NCI-H1048 (cell line): ENCODE measurements at regions not wholly inside any gene's neighbourhood (a gene's known extent, or its start where the extent isn't known, plus 50 kb on each side); places are given as distances from the start of the nearest gene placed in this dataset.

Experiments
- DNase-seq: peaks from one replicate; lab custom pipeline; 2025; lab: John Stamatoyannopoulos, UW

- DNase-seq: no peak
These were observed 945.9 kb upstream of the CITED2 start for GRCh38 chr6:140320081-140321080.

- DNase-seq: no peak
These were observed 944.8 kb upstream of the CITED2 start for GRCh38 chr6:140319209-140319608.

GRCh38 chr6:140318408-140318807, 944.0 kb upstream of the CITED2 start:
- DNase-seq: no peak

GRCh38 chr6:140317950-140318349, 943.5 kb upstream of the CITED2 start:
- no peak for DNase-seq

- no peak for DNase-seq
These were observed 942.5 kb upstream of the CITED2 start for GRCh38 chr6:140316966-140317365.

GRCh38 chr6:140314682-140315081, 940.2 kb upstream of the CITED2 start:
- no peak for DNase-seq

GRCh38 chr6:140311146-140311545, 936.7 kb upstream of the CITED2 start:
- no peak for DNase-seq

GRCh38 chr6:140303218-140303949, 928.9 kb upstream of the CITED2 start:
- DNase-seq: no peak

GRCh38 chr6:140300331-140300730, 925.9 kb upstream of the CITED2 start:
- no peak for DNase-seq

- no peak for DNase-seq
These were observed 914.7 kb upstream of the CITED2 start for GRCh38 chr6:140289186-140289585.

GRCh38 chr6:140285998-140286690, 911.7 kb upstream of the CITED2 start:
- no peak for DNase-seq

GRCh38 chr6:140285471-140285870, 911.0 kb upstream of the CITED2 start:
- no peak for DNase-seq

- no peak for DNase-seq
These were observed 910.4 kb upstream of the CITED2 start for GRCh38 chr6:140284871-140285270.

- no peak for DNase-seq
These were observed 908.7 kb upstream of the CITED2 start for GRCh38 chr6:140283197-140283596.

GRCh38 chr6:140281767-140282166, 907.3 kb upstream of the CITED2 start:
- no peak for DNase-seq

GRCh38 chr6:140281236-140281635, 906.8 kb upstream of the CITED2 start:
- no peak for DNase-seq

- DNase-seq: no peak
These were observed 902.3 kb upstream of the CITED2 start for GRCh38 chr6:140276719-140277118.

- no peak for DNase-seq
These were observed 901.7 kb upstream of the CITED2 start for GRCh38 chr6:140276133-140276532.

GRCh38 chr6:140275725-140276124, 901.3 kb upstream of the CITED2 start:
- DNase-seq: no peak

- DNase-seq: no peak
These were observed 900.1 kb upstream of the CITED2 start for GRCh38 chr6:140274548-140274947.

- no peak for DNase-seq
These were observed 897.4 kb upstream of the CITED2 start for GRCh38 chr6:140271759-140272377.

GRCh38 chr6:140269591-140270165, 895.2 kb upstream of the CITED2 start:
- DNase-seq: no peak
